ENCODE measurements at regions not wholly inside any gene's neighbourhood (a gene's known extent, or its start where the extent isn't known, plus 50 kb on each side); places are given as distances from the start of the nearest gene placed in this dataset.

DNA sequence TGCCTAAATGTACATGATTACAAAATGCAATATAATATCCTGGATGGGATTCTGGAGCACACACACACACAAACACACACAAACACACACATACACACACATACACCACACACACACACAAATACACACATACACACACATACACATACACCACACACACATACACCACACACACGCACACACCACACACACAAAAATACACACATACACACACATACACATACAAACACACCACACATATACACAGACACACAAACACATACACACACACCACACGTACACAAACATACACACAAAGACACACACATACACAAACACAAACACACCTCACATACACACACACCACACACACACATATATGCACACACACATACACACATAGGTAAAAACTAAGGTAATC, 134.6 kb upstream of the SYNDIG1 start:
- Histone ChIP-seq H3K27me3 (replicated peaks; ENCODE audit: control insufficient read depth, insufficient read depth, low read length) (no peaks in the 10 kb centered on the region), H3K4me3 (replicated peaks; ENCODE audit: low read depth, low read length) (no peak overlapping the region), H3K36me3 (ENCODE audit: control insufficient read depth, insufficient read depth, low read length) (no peaks in the 10 kb centered on the region)
- no peak for DNase-seq (ENCODE audit: extremely low read depth, insufficient read length)
- no peak for TF ChIP-seq CTCF (IDR thresholded peaks at IDR 0.05; ENCODE audit: insufficient read depth, low read length, poor library complexity, severe bottlenecking)

GRCh38 chr20:24332956-24333355, 136.5 kb upstream of the SYNDIG1 start:
- Histone ChIP-seq H3K36me3 (ENCODE audit: control insufficient read depth, insufficient read depth, low read length) (no peaks in the 10 kb centered on the region), H3K4me3 (replicated peaks; ENCODE audit: low read depth, low read length) (no peak overlapping the region), H3K27me3 (replicated peaks; ENCODE audit: control insufficient read depth, insufficient read depth, low read length) (no peaks in the 10 kb centered on the region)
- TF ChIP-seq CTCF (IDR thresholded peaks at IDR 0.05; ENCODE audit: insufficient read depth, low read length, poor library complexity, severe bottlenecking) = no peak
- DNase-seq (ENCODE audit: extremely low read depth, insufficient read length) = no peak

GRCh38 chr20:24331939-24332338, 137.5 kb upstream of the SYNDIG1 start:
- no peaks in the 10 kb centered on the region for H3K27me3 ChIP-seq (replicated peaks; ENCODE audit: control insufficient read depth, insufficient read depth, low read length)
- H3K4me3 ChIP-seq (replicated peaks; ENCODE audit: low read depth, low read length) = no peak overlapping the region
- no peaks in the 10 kb centered on the region for H3K36me3 ChIP-seq (ENCODE audit: control insufficient read depth, insufficient read depth, low read length)
- TF ChIP-seq CTCF (IDR thresholded peaks at IDR 0.05; ENCODE audit: insufficient read depth, low read length, poor library complexity, severe bottlenecking) = no peak
- DNase-seq (ENCODE audit: extremely low read depth, insufficient read length) = no peak

DNA sequence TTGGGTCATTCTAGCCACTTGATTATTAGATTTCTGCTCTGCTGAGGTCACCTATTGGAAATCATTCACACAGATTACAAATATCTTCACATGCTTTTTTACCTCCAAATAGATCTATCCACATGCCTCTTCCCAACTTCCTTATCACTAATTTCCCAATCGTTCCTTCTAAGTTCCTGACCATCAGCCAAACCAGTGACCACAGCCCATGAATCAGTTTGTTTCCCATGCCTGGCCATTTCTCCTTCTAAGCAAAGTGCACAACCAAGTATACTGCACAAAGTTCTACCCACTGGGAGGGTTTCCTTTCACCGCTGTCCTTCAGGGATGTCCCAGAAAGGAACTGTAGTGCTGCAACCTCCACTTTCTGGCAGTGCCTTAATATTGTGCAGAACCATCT, 140.5 kb upstream of the SYNDIG1 start:
- no peak for DNase-seq (ENCODE audit: extremely low read depth, insufficient read length)
- TF ChIP-seq CTCF (IDR thresholded peaks at IDR 0.05; ENCODE audit: insufficient read depth, low read length, poor library complexity, severe bottlenecking) = no peak
- Histone ChIP-seq H3K27me3 (replicated peaks; ENCODE audit: control insufficient read depth, insufficient read depth, low read length) (no peaks in the 10 kb centered on the region), H3K36me3 (ENCODE audit: control insufficient read depth, insufficient read depth, low read length) (no peaks in the 10 kb centered on the region), H3K4me3 (replicated peaks; ENCODE audit: low read depth, low read length) (no peak overlapping the region)

GRCh38 chr20:24321973-24322372, 147.5 kb upstream of the SYNDIG1 start:
- Histone ChIP-seq H3K27me3 (replicated peaks; ENCODE audit: control insufficient read depth, insufficient read depth, low read length) (no peaks in the 10 kb centered on the region), H3K36me3 (ENCODE audit: control insufficient read depth, insufficient read depth, low read length) (no peaks in the 10 kb centered on the region), H3K4me3 (replicated peaks; ENCODE audit: low read depth, low read length) (no peak overlapping the region)
- no peak for DNase-seq (ENCODE audit: extremely low read depth, insufficient read length)
- no peak for TF ChIP-seq CTCF (IDR thresholded peaks at IDR 0.05; ENCODE audit: insufficient read depth, low read length, poor library complexity, severe bottlenecking)

Data from GM06990 (cell line).